Neural cell (in vitro differentiated cells): ENCODE measurements at regions not wholly inside any gene's neighbourhood (a gene's known extent, or its start where the extent isn't known, plus 50 kb on each side); places are given as distances from the start of the nearest gene placed in this dataset.

Source experiments
- H2AFZ ChIP-seq: fragments of 200-600, 300-800 bp; sonication (generic), shearing (Covaris generic); 2 replicates; pipeline ENCODE4 v1.6.0; 2014; ENCODE audit warnings: low read depth, mild to moderate bottlenecking, antibody characterized with exemption, low read length, moderate library complexity
- H3F3A ChIP-seq: fragments of 200-600 bp; shearing (Covaris generic); 2 replicates; pipeline ENCODE4 v1.6.1; 2016; ENCODE audit warnings: mild to moderate bottlenecking, moderate library complexity, mixed read lengths, antibody characterized with exemption, low read length; ENCODE audit not compliant: insufficient read depth, poor library complexity, severe bottlenecking
- H3K27ac ChIP-seq: fragments of 200-600, 300-800 bp; sonication (generic), shearing (Covaris generic); 2 replicates; pipeline ENCODE4 v1.5.1; 2014; ENCODE audit warnings: mild to moderate bottlenecking, low read length, moderate library complexity
- H3K27me3 ChIP-seq: fragments of 300-800, 200-600 bp; sonication (generic), shearing (Covaris generic); 2 replicates; pipeline ENCODE4 v1.6.0; 2014; ENCODE audit warnings: mild to moderate bottlenecking, low read depth, low read length, moderate library complexity; ENCODE audit not compliant: insufficient read depth
- H3K36me3 ChIP-seq: fragments of 300-800, 200-600 bp; sonication (generic), shearing (Covaris generic); 2 replicates; pipeline ENCODE4 v1.5.1; 2014; ENCODE audit warnings: mild to moderate bottlenecking, antibody characterized with exemption, low read length, moderate library complexity; ENCODE audit not compliant: insufficient read depth
- H3K4me2 ChIP-seq: fragments of 300-800, 200-600 bp; sonication (generic), shearing (Covaris generic); 2 replicates; pipeline ENCODE4 v1.6.0; 2014; ENCODE audit warnings: mild to moderate bottlenecking, low read length
- H3K4me3 ChIP-seq: fragments of 300-800, 200-600 bp; sonication (generic), shearing (Covaris generic); 2 replicates; pipeline ENCODE4 v1.5.1; 2014; ENCODE audit warnings: mild to moderate bottlenecking, low read length, moderate library complexity
- H3K79me2 ChIP-seq: fragments of 200-600 bp; shearing (Covaris generic); replicated peaks from 2 replicates; pipeline ENCODE4 v1.6.0; 2014; ENCODE audit warnings: mild to moderate bottlenecking, low read length, moderate library complexity; ENCODE audit not compliant: insufficient read depth
- H3K9ac ChIP-seq: fragments of 300-800, 200-600 bp; sonication (generic), shearing (Covaris generic); 2 replicates; pipeline ENCODE4 v1.6.1; 2016; ENCODE audit warnings: mild to moderate bottlenecking, low read length, mixed read lengths
- H3K9me2 ChIP-seq: fragments of 200-600 bp; shearing (Covaris generic); 2 replicates; pipeline ENCODE4 v1.6.1; 2016; ENCODE audit warnings: mild to moderate bottlenecking, low read length, mixed read lengths; ENCODE audit not compliant: insufficient read depth
- H3K9me3 ChIP-seq: fragments of 200-600, 300-800 bp; sonication (generic), shearing (Covaris generic); 2 replicates; pipeline ENCODE4 v1.6.1; 2016; ENCODE audit warnings: mild to moderate bottlenecking, mixed run types, low read length, moderate library complexity, mixed read lengths
- H4K20me1 ChIP-seq: fragments of 200-600 bp; shearing (Covaris generic); 2 replicates; pipeline ENCODE4 v1.6.1; 2016; ENCODE audit warnings: mild to moderate bottlenecking, mixed run types; ENCODE audit not compliant: insufficient read depth
- CTCF ChIP-seq: fragments of 450-650 bp; IDR thresholded peaks from 2 replicates; pipeline ENCODE4 v1.5.1; 2014; ENCODE audit warnings: antibody characterized with exemption, mild to moderate bottlenecking, moderate library complexity; ENCODE audit not compliant: poor library complexity, severe bottlenecking
- EP300 ChIP-seq: fragments of 450-650 bp; conservative IDR thresholded peaks from 2 replicates; pipeline ENCODE4 v1.6.1; 2014; ENCODE audit warnings: antibody characterized with exemption, mild to moderate bottlenecking, moderate library complexity; ENCODE audit not compliant: poor library complexity, severe bottlenecking
- EZH2 ChIP-seq: fragments of 200-600, 300-800 bp; shearing (Covaris generic), sonication (generic); IDR thresholded peaks from 2 replicates; pipeline ENCODE4 v1.6.1; 2014; ENCODE audit warnings: antibody characterized with exemption, low read length, borderline replicate concordance, mild to moderate bottlenecking; ENCODE audit not compliant: insufficient read depth, poor library complexity, severe bottlenecking
- MXI1 ChIP-seq: fragments of 450-650 bp; conservative IDR thresholded peaks from 2 replicates; pipeline ENCODE4 v1.6.1; 2014; ENCODE audit warnings: antibody characterized with exemption, mild to moderate bottlenecking; ENCODE audit not compliant: poor library complexity, severe bottlenecking
- POLR2AphosphoS5 ChIP-seq: IDR thresholded peaks from 2 replicates; pipeline ENCODE4 v1.6.1; 2012
- RAD21 ChIP-seq: fragments of 450-650 bp; conservative IDR thresholded peaks from 2 replicates; pipeline ENCODE4 v1.6.1; 2014; ENCODE audit warnings: antibody characterized with exemption, mild to moderate bottlenecking, moderate library complexity
- REST ChIP-seq: IDR thresholded peaks from 2 replicates; pipeline ENCODE4 v1.6.1; 2012; ENCODE audit warnings: borderline replicate concordance
- SMC3 ChIP-seq: fragments of 450-650 bp; conservative IDR thresholded peaks from 2 replicates; pipeline ENCODE4 v1.6.1; 2014; ENCODE audit warnings: antibody characterized with exemption, mild to moderate bottlenecking, moderate library complexity; ENCODE audit not compliant: poor library complexity
- TAF1 ChIP-seq: IDR thresholded peaks from 2 replicates; pipeline ENCODE4 v1.6.1; 2012; ENCODE audit warnings: low read depth

GRCh38 chr10:10313149-10313835 lies 704.4 kb upstream of the CELF2 start:
- H3K36me3 ChIP-seq = no peaks in the 10 kb centered on the region
- H3K9ac ChIP-seq = no peak overlapping the region
- no peak overlapping the region for H3K4me2 ChIP-seq
- no peaks in the 10 kb centered on the region for H3F3A ChIP-seq
- no peaks in the 10 kb centered on the region for H3K79me2 ChIP-seq
- TF ChIP-seq REST (no peak), CTCF (no peak), RAD21 (no peak), EP300 (no peak), MXI1 (no peak), EZH2 (no peak), POLR2AphosphoS5 (no peak), SMC3 (no peak), TAF1 (no peak)
- H3K9me3 ChIP-seq = no peaks in the 10 kb centered on the region
- no peaks in the 10 kb centered on the region for H3K9me2 ChIP-seq
- H2AFZ ChIP-seq = no peak overlapping the region
- no peaks in the 10 kb centered on the region for H3K27me3 ChIP-seq
- no peak overlapping the region for H3K27ac ChIP-seq
- no peaks in the 10 kb centered on the region for H4K20me1 ChIP-seq
- H3K4me3 ChIP-seq = no peak overlapping the region

GRCh38 chr10:10314626-10315025 lies 703.0 kb upstream of the CELF2 start:
- no peaks in the 10 kb centered on the region for H4K20me1 ChIP-seq
- no peak overlapping the region for H3K9ac ChIP-seq
- H3K27ac ChIP-seq = no peak overlapping the region
- H3K9me3 ChIP-seq = no peaks in the 10 kb centered on the region
- no peak for TF ChIP-seq MXI1
- no peak for TF ChIP-seq CTCF
- TF ChIP-seq TAF1 = no peak
- no peak for TF ChIP-seq SMC3
- no peaks in the 10 kb centered on the region for H3K27me3 ChIP-seq
- H3K4me3 ChIP-seq = no peak overlapping the region
- H3F3A ChIP-seq = no peaks in the 10 kb centered on the region
- H3K79me2 ChIP-seq = no peaks in the 10 kb centered on the region
- no peak overlapping the region for H3K4me2 ChIP-seq
- no peaks in the 10 kb centered on the region for H3K36me3 ChIP-seq
- H3K9me2 ChIP-seq = no peaks in the 10 kb centered on the region
- H2AFZ ChIP-seq = no peak overlapping the region
